Suprapubic skin (tissue), 4 donors: ENCODE measurements at regions not wholly inside any gene's neighbourhood (a gene's known extent, or its start where the extent isn't known, plus 50 kb on each side); places are given as distances from the start of the nearest gene placed in this dataset.

Experiments used
- CTCF ChIP-seq, 2 donors: fragments of 200-600 bp in 1 of 2; fragments of 450-650 bp in 1 of 2; sonication (generic) in 1 of 2; IDR thresholded peaks; one replicate each; pipeline ENCODE4 v1.5.1; 2016 to 2019; ENCODE audit warnings: antibody characterized with exemption in 2 of 2, mild to moderate bottlenecking in 1 of 2, moderate library complexity in 1 of 2
- POLR2A ChIP-seq, 2 donors: fragments of 450-650 bp; IDR thresholded peaks; one replicate each; pipeline ENCODE4 v1.6.1; 2017; ENCODE audit warnings: antibody characterized with exemption in 2 of 2, mild to moderate bottlenecking in 2 of 2, moderate library complexity in 2 of 2
- POLR2AphosphoS5 ChIP-seq, 3 donors: sonication (generic); formaldehyde crosslinking; IDR thresholded peaks; one replicate each; pipeline ENCODE4 v1.6.1; 2017; ENCODE audit warnings: antibody characterized with exemption in 3 of 3

GRCh38 chr3:159453945-159454344 lies 534.7 kb upstream of the IL12A start:
- TF ChIP-seq CTCF (IDR thresholded peaks at IDR 0.05), result no peak
- TF ChIP-seq POLR2AphosphoS5 (IDR thresholded peaks at IDR 0.05), result no peak
- TF ChIP-seq POLR2A (IDR thresholded peaks at IDR 0.05), result no peak
